IMR-90 (cell line): ENCODE measurements at regions not wholly inside any gene's neighbourhood (a gene's known extent, or its start where the extent isn't known, plus 50 kb on each side); places are given as distances from the start of the nearest gene placed in this dataset.

Experiments used
- ATAC-seq: fragments of 200-7000 bp; cut with Tn5 transposase; 2 replicates; pipeline ENCODE4 v1.9.1; 2020; ENCODE audit warnings: low read depth, mild to moderate bottlenecking, moderate library complexity
- BruUV-seq: library from RNA; stranded (reverse); fragments of 400-500 nt; replicated peaks from 2 replicates; lab custom pipeline; 2021; lab: Mats Ljungman, UMichigan
- CTCF ChIA-PET: fragments of 300-600 bp; formaldehyde crosslinking; extraction: SDS; loops from one replicate; lab custom pipeline; 2021; ENCODE audit warnings: antibody characterized with exemption; lab: Yijun Ruan, JAX
- POLR2A ChIA-PET: fragments of 300-600 bp; sonication (Branson Sonifier 250); formaldehyde crosslinking; loops from one replicate; lab custom pipeline; 2022; ENCODE audit warnings: antibody characterized with exemption; ENCODE audit not compliant: unreplicated experiment; lab: Charles Lee
- DNase-seq: peaks from one replicate; pipeline ENCODE4 v3.0.0; 2013
- H2AFZ ChIP-seq: replicated peaks from 2 replicates; pipeline ENCODE3; 2013; ENCODE audit warnings: low read length, mild to moderate bottlenecking; ENCODE audit not compliant: poor library complexity
- H2AK5ac ChIP-seq: 2 replicates; pipeline ENCODE4 v1.6.1; 2013; ENCODE audit warnings: low read depth, low read length, inconsistent platforms
- H2AK9ac ChIP-seq: replicated peaks from 2 replicates; pipeline ENCODE3; 2013; ENCODE audit warnings: mild to moderate bottlenecking, low read depth, low read length, moderate library complexity; ENCODE audit not compliant: poor library complexity
- H2BK120ac ChIP-seq: 2 replicates; pipeline ENCODE4 v1.6.1; 2013; ENCODE audit warnings: low read depth, low read length, inconsistent platforms
- H2BK15ac ChIP-seq: 3 replicates; pipeline ENCODE4 v1.6.1; 2013; ENCODE audit warnings: low read depth, low read length, inconsistent platforms
- H2BK20ac ChIP-seq: 2 replicates; pipeline ENCODE4 v1.6.1; 2013; ENCODE audit warnings: low read depth, mild to moderate bottlenecking, inconsistent platforms, low read length, moderate library complexity
- H2BK5ac ChIP-seq: 2 replicates; pipeline ENCODE4 v1.6.1; 2013; ENCODE audit warnings: mild to moderate bottlenecking, low read depth, low read length, inconsistent platforms; ENCODE audit not compliant: poor library complexity, severe bottlenecking
- H3K14ac ChIP-seq: replicated peaks from 2 replicates; pipeline ENCODE4 v1.6.1; 2013; ENCODE audit warnings: low read depth, low read length, inconsistent platforms
- H3K18ac ChIP-seq: 2 replicates; pipeline ENCODE4 v1.6.1; 2013; ENCODE audit warnings: low read depth, low read length, control low read depth
- H3K23ac ChIP-seq: 2 replicates; pipeline ENCODE4 v1.6.1; 2013; ENCODE audit warnings: low read depth, low read length, inconsistent platforms
- H3K27ac ChIP-seq: 2 replicates; pipeline ENCODE4 v1.5.1; 2013; ENCODE audit warnings: mild to moderate bottlenecking, control low read depth, low read length; ENCODE audit not compliant: insufficient read depth
- H3K27me3 ChIP-seq: 2 replicates; pipeline ENCODE4 v1.6.1; 2013; ENCODE audit warnings: low read length; ENCODE audit not compliant: control insufficient read depth, insufficient read depth
- H3K36me3 ChIP-seq: 2 replicates; pipeline ENCODE4 v1.6.1; 2013; ENCODE audit warnings: low read length, mixed read lengths; ENCODE audit not compliant: control insufficient read depth, insufficient read depth
- H3K4ac ChIP-seq: 2 replicates; pipeline ENCODE4 v1.6.1; 2013; ENCODE audit warnings: low read depth, low read length, inconsistent platforms
- H3K4me1 ChIP-seq: 2 replicates; pipeline ENCODE4 v1.6.1; 2013; ENCODE audit warnings: low read length, mixed read lengths; ENCODE audit not compliant: control insufficient read depth, insufficient read depth
- H3K4me2 ChIP-seq: 2 replicates; pipeline ENCODE4 v1.6.1; 2013; ENCODE audit warnings: low read depth, mild to moderate bottlenecking, control low read depth, low read length, moderate library complexity
- H3K4me3 ChIP-seq: 2 replicates; pipeline ENCODE4 v1.5.1; 2013; ENCODE audit warnings: low read depth, mild to moderate bottlenecking, control low read depth, low read length, moderate library complexity; ENCODE audit not compliant: insufficient read depth
- H3K56ac ChIP-seq: 2 replicates; pipeline ENCODE4 v1.6.1; 2013; ENCODE audit warnings: low read length, inconsistent platforms; ENCODE audit not compliant: insufficient read depth; ENCODE audit errors: extremely low read depth
- H3K79me1 ChIP-seq, 2 experiments: 2 replicates each; pipeline ENCODE4 v1.6.1; 2013; ENCODE audit warnings: low read length in 2 of 2, inconsistent platforms in 1 of 2, low read depth in 1 of 2
- H3K9ac ChIP-seq: 2 replicates; pipeline ENCODE4 v1.6.1; 2013; ENCODE audit warnings: low read depth, low read length, control low read depth
- H3K9me1 ChIP-seq: 2 replicates; pipeline ENCODE4 v1.6.1; 2013; ENCODE audit warnings: low read length, inconsistent platforms; ENCODE audit not compliant: insufficient read depth
- H3K9me3 ChIP-seq: 2 replicates; pipeline ENCODE4 v1.6.1; 2013; ENCODE audit warnings: low read length; ENCODE audit not compliant: control insufficient read depth, insufficient read depth
- H4K20me1 ChIP-seq: 2 replicates; pipeline ENCODE4 v1.6.1; 2013; ENCODE audit warnings: low read length, inconsistent platforms; ENCODE audit not compliant: insufficient read depth
- H4K5ac ChIP-seq: 2 replicates; pipeline ENCODE4 v1.6.1; 2013; ENCODE audit warnings: mild to moderate bottlenecking, low read depth, low read length, control low read depth
- H4K8ac ChIP-seq, 2 experiments: 2 replicates each; pipeline ENCODE4 v1.6.1; 2013; ENCODE audit warnings: low read depth in 2 of 2, low read length in 2 of 2, control low read depth in 1 of 2, inconsistent platforms in 1 of 2
- H4K91ac ChIP-seq: 2 replicates; pipeline ENCODE4 v1.6.1; 2013; ENCODE audit warnings: low read depth, low read length, inconsistent platforms; ENCODE audit not compliant: insufficient read depth
- NFE2L2 ChIP-seq: fragments of 150-350 bp; IDR thresholded peaks from 2 replicates; pipeline ENCODE4 v1.6.1; 2016; ENCODE audit warnings: low read depth, mild to moderate bottlenecking, low read length
- dilution Hi-C: fragments of 300-500 bp; cut with HindIII; formaldehyde crosslinking; loops from one replicate; pipeline ENCODE4 v1.14.3; 2018; ENCODE audit warnings: low sequenced_read_pairs; ENCODE audit not compliant: unreplicated experiment
- in situ Hi-C: fragments of 300-500 bp; cut with MboI; formaldehyde crosslinking; loops from 3 replicates; pipeline ENCODE4 v1.14.3; 2019; ENCODE audit warnings: low sequenced_read_pairs, inconsistent platforms, mixed read lengths
- intact Hi-C: fragments of 100-400 bp; cut with micrococcal nuclease; formaldehyde crosslinking; loops from 2 replicates; pipeline ENCODE4 v1.10.0; 2022

GRCh38 chr1:58367217-58367616 is 179.3 kb downstream of the OMA1 start:
- Histone ChIP-seq H3K27ac (no peak overlapping the region), H3K4me1 (no peaks in the 10 kb centered on the region), H4K5ac (no peak overlapping the region), H3K9ac (no peak overlapping the region), H3K27me3 (0 out of 2 replicates have a peak, but pooled peaks cover 1% of the 10 kb centered on the region), H3K9me1 (no peaks in the 10 kb centered on the region), H4K20me1 (no peaks in the 10 kb centered on the region), H2AK5ac (no peak overlapping the region), H3K79me1 (no peaks in the 10 kb centered on the region), H2BK120ac (no peak overlapping the region), H2BK15ac (no peak overlapping the region), H3K14ac (no peak overlapping the region), H2AFZ (no peak overlapping the region), H3K36me3 (no peaks in the 10 kb centered on the region), H4K91ac (no peak overlapping the region), H3K4ac (no peak overlapping the region), H3K4me2 (no peak overlapping the region), H2BK5ac (no peak overlapping the region), H2AK9ac (no peak overlapping the region), H3K56ac (no peak overlapping the region), H3K18ac (no peak overlapping the region), H3K23ac (no peak overlapping the region), H2BK20ac (no peak overlapping the region), H3K4me3 (no peak overlapping the region), H4K8ac (no peak overlapping the region), H3K9me3 (no peaks in the 10 kb centered on the region)
- in situ Hi-C loops (no loop called here), dilution Hi-C loops (no loop called here), intact Hi-C loops (no loop called here)
- CTCF ChIA-PET: no interaction called here
- DNase-seq (no peak), ATAC-seq (no peak)
- POLR2A ChIA-PET: no interaction called here
- TF ChIP-seq NFE2L2: no peak
- no TSS peak for BruUV-seq
